Activated CD8-positive, alpha-beta memory T cell treated with anti-CD3 and anti-CD28 coated beads for 36 hours (primary cell): ENCODE measurements at regions not wholly inside any gene's neighbourhood (a gene's known extent, or its start where the extent isn't known, plus 50 kb on each side); places are given as distances from the start of the nearest gene placed in this dataset.

Source experiments
- CTCF ChIA-PET: fragments of 350-600 bp; sonication (Branson Sonifier 250); formaldehyde crosslinking; loops from one replicate; lab custom pipeline; 2021; ENCODE audit warnings: antibody characterized with exemption; lab: Charles Lee
- POLR2A ChIA-PET: fragments of 350-600 bp; sonication (Branson Sonifier 250); formaldehyde crosslinking; loops from one replicate; lab custom pipeline; 2021; ENCODE audit warnings: antibody characterized with exemption; lab: Charles Lee

DNA sequence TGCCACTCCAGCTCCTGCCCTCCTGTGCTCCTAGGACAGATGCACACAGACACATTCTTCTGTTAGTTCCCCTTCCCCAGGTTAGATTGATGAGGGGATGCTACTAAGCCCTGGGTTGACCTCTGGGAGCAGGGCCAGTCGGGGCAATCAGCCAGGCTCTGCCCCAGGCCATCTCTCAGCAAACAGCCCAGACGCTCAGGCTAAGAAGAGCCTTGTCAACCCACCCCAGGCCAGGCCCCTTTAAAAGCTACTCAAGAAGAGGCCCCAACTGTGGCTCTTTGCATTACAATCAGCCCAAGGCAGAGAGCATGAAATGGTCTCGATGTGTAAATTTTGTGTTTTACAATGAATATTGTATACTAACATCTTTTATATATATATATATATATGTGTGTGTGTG is 107.4 kb downstream of the TFAP2A start:
- POLR2A ChIA-PET = no interaction called here
- CTCF ChIA-PET = no interaction called here

DNA sequence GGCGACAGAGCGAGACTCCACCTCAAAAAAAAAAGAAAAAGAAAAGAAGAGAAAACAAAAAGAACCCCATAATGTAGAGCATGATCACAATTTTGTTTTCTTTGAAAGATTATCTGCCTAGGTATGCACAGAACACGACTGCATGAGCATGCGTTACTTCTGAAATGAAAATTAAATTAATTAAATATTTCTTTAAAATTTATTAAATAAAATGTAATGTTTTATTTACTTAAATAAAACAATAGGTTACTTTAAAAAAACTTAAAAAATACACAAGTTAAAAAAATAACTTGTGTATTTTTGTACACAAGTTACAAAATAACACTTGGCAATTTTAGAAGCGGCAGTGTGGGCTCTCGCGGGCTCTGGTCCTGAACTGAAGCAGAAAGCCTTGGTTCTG is 107.8 kb downstream of the TFAP2A start:
- ChIA-PET CTCF (no interaction called here), POLR2A (no interaction called here)

- ChIA-PET CTCF (no interaction called here), POLR2A (no interaction called here)
Measured at GRCh38 chr6:10305790-10306415, 109.0 kb downstream of the TFAP2A start.

- ChIA-PET POLR2A (interaction anchor here (0.6 kb wide), 1 partner anchor 119 kb away, joined by 3 read pairs; no protein-coding TSS in a partner anchor), CTCF (interaction anchor here (0.7 kb wide), 1 partner anchor 343 kb away, joined by 5 read pairs; no protein-coding TSS in a partner anchor)
Measured at GRCh38 chr6:10303608-10304506, 111.0 kb downstream of the TFAP2A start.

DNA sequence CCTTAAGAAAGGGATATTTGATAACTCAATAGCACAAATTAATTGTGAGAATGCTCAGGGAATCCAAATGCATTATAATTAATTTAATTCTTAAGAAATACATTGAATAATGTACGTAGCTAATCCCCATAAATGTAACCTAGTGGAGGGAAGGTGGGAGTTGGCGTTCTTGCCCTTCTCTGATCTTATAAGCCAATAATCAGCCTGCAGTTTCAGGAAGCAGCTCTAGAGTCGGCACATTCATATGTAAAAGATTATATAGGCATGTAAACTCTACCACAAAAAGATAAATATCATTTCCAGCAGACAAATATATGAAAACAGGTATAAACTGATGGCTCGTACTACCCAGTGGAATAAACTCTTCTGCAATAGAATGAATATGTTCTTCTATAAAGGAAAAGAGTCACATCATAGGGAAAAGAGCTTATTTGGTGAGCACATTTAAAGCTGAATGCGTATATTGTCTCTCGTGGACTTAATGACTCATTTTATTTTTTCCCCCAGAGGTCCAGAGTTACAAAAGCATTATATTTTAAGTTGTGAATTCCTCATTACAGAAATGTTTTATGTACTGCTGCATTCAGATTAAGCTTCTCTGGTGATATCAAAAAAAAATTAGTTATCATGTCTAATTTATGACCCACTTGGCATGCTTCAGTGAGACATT is 112.2 kb downstream of the TFAP2A start:
- ChIA-PET CTCF (no interaction called here), POLR2A (no interaction called here)

- POLR2A ChIA-PET = no interaction called here
- CTCF ChIA-PET = no interaction called here
Measured at GRCh38 chr6:10300071-10300470, 114.8 kb downstream of the TFAP2A start.

- CTCF ChIA-PET = no interaction called here
- POLR2A ChIA-PET = no interaction called here
Measured at GRCh38 chr6:10297832-10298231, 117.0 kb downstream of the TFAP2A start.

DNA sequence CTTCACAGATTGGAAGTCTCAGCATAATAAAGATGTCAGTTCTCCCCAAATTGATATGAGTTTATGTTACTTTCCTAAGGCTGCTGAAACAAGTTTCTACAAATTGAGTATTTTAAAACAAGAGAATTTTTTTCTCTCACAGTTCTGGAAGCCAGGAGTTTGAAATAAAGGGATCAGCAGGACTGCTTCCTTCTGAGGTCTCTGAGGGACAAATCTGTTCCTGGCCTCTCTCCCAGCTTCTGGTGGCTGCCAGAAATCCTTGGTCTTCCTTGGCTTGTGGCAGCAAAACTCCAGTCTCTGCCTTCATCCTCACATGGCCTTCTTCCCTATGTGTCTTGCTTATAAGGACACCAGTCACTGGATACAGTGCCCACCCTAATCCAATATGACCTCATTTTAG is 136.1 kb downstream of the TFAP2A start:
- POLR2A ChIA-PET = no interaction called here
- CTCF ChIA-PET = no interaction called here

- CTCF ChIA-PET = no interaction called here
- POLR2A ChIA-PET = no interaction called here
Measured at GRCh38 chr6:10276660-10277287, 138.1 kb downstream of the TFAP2A start.

DNA sequence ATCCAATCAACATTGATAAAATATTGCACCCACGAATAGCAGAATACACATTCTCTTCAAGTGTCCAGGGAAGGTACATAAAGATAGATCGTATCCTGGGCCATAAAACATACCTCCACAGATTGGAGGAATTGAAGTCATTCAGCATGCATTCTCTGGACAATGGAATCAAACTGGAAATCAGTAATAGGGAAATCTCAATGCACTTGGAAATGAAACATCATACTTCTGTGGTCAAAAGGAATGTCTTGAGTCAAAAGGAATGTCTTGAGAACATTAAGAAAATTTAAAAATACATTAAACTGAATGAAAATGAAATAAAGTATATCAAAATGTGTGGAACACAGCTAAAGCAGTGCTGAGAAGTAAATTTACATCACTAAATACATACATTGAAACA is 138.8 kb downstream of the TFAP2A start:
- CTCF ChIA-PET = no interaction called here
- POLR2A ChIA-PET = no interaction called here

GRCh38 chr6:10272591-10272990 is 142.3 kb downstream of the TFAP2A start:
- POLR2A ChIA-PET = no interaction called here
- CTCF ChIA-PET = no interaction called here

GRCh38 chr6:10271982-10272381 is 142.9 kb downstream of the TFAP2A start:
- ChIA-PET POLR2A (no interaction called here), CTCF (no interaction called here)

GRCh38 chr6:10269814-10270472 is 144.9 kb downstream of the TFAP2A start:
- ChIA-PET POLR2A (no interaction called here), CTCF (no interaction called here)

- CTCF ChIA-PET = no interaction called here
Measured at GRCh38 chr6:10268611-10269310, 146.1 kb downstream of the TFAP2A start.

DNA sequence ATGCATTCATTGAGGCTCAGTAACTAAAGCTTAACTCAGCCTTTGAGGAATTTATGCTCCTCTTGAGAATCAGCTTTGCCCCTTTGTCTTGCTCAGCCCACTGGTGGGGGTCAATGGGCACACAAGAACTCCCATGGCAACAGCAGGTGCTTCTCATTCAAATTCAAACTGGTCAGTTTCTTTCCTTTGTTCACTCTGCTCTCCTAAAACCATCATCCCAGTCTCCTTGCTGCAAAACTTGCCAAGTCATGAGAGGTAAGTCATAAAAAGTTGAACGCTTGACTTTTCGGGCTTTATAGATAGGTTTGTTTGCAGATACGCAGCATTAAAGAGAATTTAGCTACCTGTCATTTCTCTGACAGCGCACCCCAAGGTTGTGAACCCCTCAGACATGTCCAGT is 146.8 kb downstream of the TFAP2A start:
- ChIA-PET POLR2A (no interaction called here), CTCF (no interaction called here)

More at GRCh38 chr6:10268611-10269310, 146.1 kb downstream of the TFAP2A start:
- POLR2A ChIA-PET = no interaction called here

- ChIA-PET POLR2A (no interaction called here), CTCF (no interaction called here)
Measured at GRCh38 chr6:10266462-10266861, 148.4 kb downstream of the TFAP2A start.

DNA sequence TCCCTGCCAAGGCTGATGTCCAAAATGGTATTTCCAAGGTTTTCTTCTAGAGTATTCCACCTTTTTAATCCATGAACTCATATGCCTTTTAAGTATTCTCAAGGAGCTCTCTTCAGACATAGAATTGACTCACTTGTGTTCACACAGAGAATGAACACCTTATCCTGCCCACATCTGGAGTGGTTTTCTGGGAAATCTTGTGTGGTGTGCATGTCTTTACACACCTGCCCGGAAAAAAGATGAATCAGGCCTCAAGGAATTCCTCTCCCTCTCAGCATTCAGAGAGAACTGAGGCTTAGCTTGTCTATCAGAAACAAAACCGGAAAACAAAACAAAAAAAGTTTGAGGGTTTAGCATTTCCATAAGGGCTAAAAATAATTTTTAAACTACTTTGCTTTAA is 148.8 kb downstream of the TFAP2A start:
- ChIA-PET CTCF (no interaction called here), POLR2A (no interaction called here)

DNA sequence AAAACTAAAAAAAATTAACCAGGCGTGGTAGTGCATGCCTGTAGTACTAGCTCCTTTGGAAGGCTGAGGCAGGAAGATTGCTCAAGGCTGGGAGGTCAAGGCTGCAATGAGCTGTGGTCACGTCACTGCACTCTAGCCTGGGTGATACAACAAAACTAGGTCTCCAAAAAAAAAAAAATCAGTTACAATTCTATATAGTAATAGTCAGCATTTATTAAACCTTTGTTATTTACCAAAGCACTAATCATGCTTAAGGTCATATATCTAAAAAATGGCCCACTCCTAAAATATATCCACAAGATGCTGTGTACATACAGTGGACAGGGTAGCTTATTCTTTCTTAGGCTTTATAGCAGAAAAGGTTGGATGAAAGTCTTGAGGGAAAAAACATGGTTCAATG is 152.4 kb downstream of the TFAP2A start:
- POLR2A ChIA-PET = no interaction called here
- CTCF ChIA-PET = no interaction called here

DNA sequence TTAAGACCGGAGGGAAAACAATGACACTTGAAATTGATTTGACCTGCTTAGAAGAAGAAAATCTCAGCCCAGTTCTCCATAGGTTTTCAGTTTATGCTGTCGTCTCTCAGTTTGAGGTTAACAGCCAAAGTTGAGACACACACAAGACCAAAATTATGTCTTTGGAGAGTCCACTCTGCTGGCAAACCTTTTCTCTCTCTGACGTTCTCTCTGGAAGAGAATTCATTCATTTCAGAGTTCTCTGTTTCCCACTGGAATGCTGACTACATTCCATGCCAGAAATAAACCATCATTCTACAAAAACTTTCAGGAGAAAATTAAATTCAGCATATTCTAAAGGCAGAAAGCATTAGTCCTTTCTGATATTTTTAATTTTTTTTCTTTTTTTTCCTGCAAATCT is 155.2 kb downstream of the TFAP2A start:
- ChIA-PET POLR2A (no interaction called here), CTCF (no interaction called here)
